A673 (cell line): ENCODE measurements at regions not wholly inside any gene's neighbourhood (a gene's known extent, or its start where the extent isn't known, plus 50 kb on each side); places are given as distances from the start of the nearest gene placed in this dataset.

Experiments
- BruUV-seq: library from RNA; stranded (reverse); fragments of 400-500 nt; replicated peaks from 2 replicates; lab custom pipeline; 2021; lab: Mats Ljungman, UMichigan
- CTCF ChIA-PET: fragments of 300-600 bp; sonication (Branson Sonifier 250); formaldehyde crosslinking; loops from one replicate; lab custom pipeline; 2022; ENCODE audit warnings: antibody characterized with exemption; lab: Charles Lee
- POLR2A ChIA-PET: fragments of 300-600 bp; sonication (Branson Sonifier 250); formaldehyde crosslinking; loops from one replicate; lab custom pipeline; 2022; ENCODE audit warnings: antibody characterized with exemption; ENCODE audit not compliant: low non-redundant PET; lab: Charles Lee
- DNase-seq: peaks from one replicate; pipeline ENCODE4 v3.0.0-alpha.2; 2015; ENCODE audit warnings: low spot score
- H3K27ac ChIP-seq: fragments of 200-600 bp; sonication (generic); 2 replicates; pipeline ENCODE4 v1.5.1; 2016; ENCODE audit warnings: mixed run types, low read depth, mild to moderate bottlenecking, mixed read lengths, antibody characterized with exemption, low read length; ENCODE audit not compliant: poor library complexity, severe bottlenecking
- H3K27me3 ChIP-seq: fragments of 200-600 bp; sonication (generic); replicated peaks from 2 replicates; pipeline ENCODE4 v1.6.1; 2017; ENCODE audit warnings: mixed run types, low read depth, mild to moderate bottlenecking, mixed read lengths, antibody characterized with exemption, low read length; ENCODE audit not compliant: insufficient read depth, poor library complexity
- H3K36me3 ChIP-seq: fragments of 200-600 bp; sonication (generic); 2 replicates; pipeline ENCODE4 v1.6.1; 2016; ENCODE audit warnings: mixed run types, mild to moderate bottlenecking, mixed read lengths, antibody characterized with exemption, low read length; ENCODE audit not compliant: insufficient read depth, poor library complexity, severe bottlenecking
- H3K4me1 ChIP-seq: fragments of 200-600 bp; sonication (generic); 2 replicates; pipeline ENCODE4 v1.6.1; 2017; ENCODE audit warnings: mixed run types, mild to moderate bottlenecking, mixed read lengths, antibody characterized with exemption, low read length; ENCODE audit not compliant: insufficient read depth, poor library complexity, severe bottlenecking
- H3K4me3 ChIP-seq: fragments of 200-600 bp; sonication (generic); 2 replicates; pipeline ENCODE4 v1.5.1; 2016; ENCODE audit warnings: low read depth, mixed run types, mild to moderate bottlenecking, mixed read lengths, low read length; ENCODE audit not compliant: poor library complexity, severe bottlenecking
- H3K9me3 ChIP-seq: fragments of 200-600 bp; sonication (generic); 2 replicates; pipeline ENCODE4 v1.6.1; 2016; ENCODE audit warnings: mixed run types, low read depth, mild to moderate bottlenecking, mixed read lengths, antibody characterized with exemption, low read length; ENCODE audit not compliant: poor library complexity, severe bottlenecking
- CTCF ChIP-seq: fragments of 300-800, 200-600 bp; sonication (generic); conservative IDR thresholded peaks from 2 replicates; pipeline ENCODE4 v1.5.1; 2017; ENCODE audit warnings: low read depth, mild to moderate bottlenecking, antibody characterized with exemption, low read length, moderate library complexity, mixed read lengths
- EZH2 ChIP-seq: fragments of 200-600 bp; sonication (generic); IDR thresholded peaks from 2 replicates; pipeline ENCODE4 v1.6.1; 2017; ENCODE audit warnings: borderline replicate concordance, low read depth, mild to moderate bottlenecking, mixed read lengths, antibody characterized with exemption, low read length; ENCODE audit not compliant: poor library complexity, severe bottlenecking
- intact Hi-C: fragments of 100-400 bp; cut with micrococcal nuclease; formaldehyde crosslinking; loops from one replicate; pipeline ENCODE4 v1.10.0; 2022; ENCODE audit not compliant: unreplicated experiment

GRCh38 chr13:112143046-112143752 is 76.2 kb downstream of the SOX1 start:
- ChIA-PET CTCF (no interaction called here), POLR2A (no interaction called here)
- Histone ChIP-seq H3K27ac (no peak overlapping the region), H3K9me3 (no peaks in the 10 kb centered on the region), H3K4me1 (no peaks in the 10 kb centered on the region), H3K4me3 (no peak overlapping the region), H3K36me3 (no peaks in the 10 kb centered on the region), H3K27me3 (peaks cover 5% of the 10 kb centered on the region)
- TF ChIP-seq CTCF (no peak), EZH2 (no peak)
- no TSS peak for BruUV-seq
- intact Hi-C loops, result no loop called here
- DNase-seq, result no peak

GRCh38 chr13:112143753-112144615 is 77.0 kb downstream of the SOX1 start:
- no peak for DNase-seq
- peaks cover under 1% of the 10 kb centered on the region for H3K27me3 ChIP-seq
- BruUV-seq, result no TSS peak
- H3K27ac ChIP-seq, result no peak overlapping the region
- no peaks in the 10 kb centered on the region for H3K9me3 ChIP-seq
- H3K36me3 ChIP-seq, result no peaks in the 10 kb centered on the region
- intact Hi-C loops, result no loop called here
- CTCF ChIA-PET, result no interaction called here
- POLR2A ChIA-PET, result no interaction called here
- TF ChIP-seq EZH2, result no peak
- TF ChIP-seq CTCF, result no peak
- H3K4me1 ChIP-seq, result no peaks in the 10 kb centered on the region
- no peak overlapping the region for H3K4me3 ChIP-seq

- no peaks in the 10 kb centered on the region for H3K36me3 ChIP-seq
- H3K9me3 ChIP-seq, result no peaks in the 10 kb centered on the region
- H3K4me3 ChIP-seq, result no peak overlapping the region
- ChIA-PET CTCF (no interaction called here), POLR2A (no interaction called here)
- no peak for TF ChIP-seq CTCF
- no peak for TF ChIP-seq EZH2
- no peak for DNase-seq
- H3K4me1 ChIP-seq, result no peaks in the 10 kb centered on the region
- intact Hi-C loops, result no loop called here
- no peak overlapping the region for H3K27ac ChIP-seq
- no peaks in the 10 kb centered on the region for H3K27me3 ChIP-seq
- BruUV-seq, result no TSS peak
Measured at GRCh38 chr13:112144616-112145550, 77.9 kb downstream of the SOX1 start.
